Common myeloid progenitor, CD34-positive (primary cell): ENCODE measurements at regions not wholly inside any gene's neighbourhood (a gene's known extent, or its start where the extent isn't known, plus 50 kb on each side); places are given as distances from the start of the nearest gene placed in this dataset.
"Not testable (repeated sequence)": the region's sequence is repeated elsewhere in the genome, so short reads cannot be mapped to it uniquely, and the experiment has no call there.

Experiments
- CTCF ChIA-PET: fragments of 350-600 bp; sonication (Branson Sonifier 250); formaldehyde crosslinking; loops from one replicate; lab custom pipeline; 2021; ENCODE audit warnings: antibody characterized with exemption; lab: Charles Lee
- POLR2A ChIA-PET: fragments of 350-600 bp; sonication (Branson Sonifier 250); formaldehyde crosslinking; loops from one replicate; lab custom pipeline; 2021; ENCODE audit warnings: antibody characterized with exemption; lab: Charles Lee
- DNase-seq, 3 donors: peaks; one replicate each; pipeline versions ENCODE4 v3.0.0 to v3.0.0-alpha.2; 2013
- H3K27ac ChIP-seq, 2 experiments: 1 replicate in 1 of 2; 2 replicates in 1 of 2; pipeline ENCODE4 v1.7.0; 2013; ENCODE audit warnings: inconsistent platforms in 2 of 2, low read length in 2 of 2, mild to moderate bottlenecking in 2 of 2, low read depth in 1 of 2, moderate library complexity in 1 of 2; ENCODE audit not compliant: severe bottlenecking in 2 of 2, insufficient read depth in 1 of 2, poor library complexity in 1 of 2
- H3K27me3 ChIP-seq, 5 experiments: replicated peaks in 2 of 5; 1 replicate in 3 of 5; 2 replicates in 2 of 5; pipeline versions ENCODE4 v1.6.1 to v1.7.0; 2013; ENCODE audit warnings: low read length in 4 of 5, mild to moderate bottlenecking in 2 of 5, moderate library complexity in 2 of 5, inconsistent platforms in 1 of 5; ENCODE audit not compliant: insufficient read depth in 5 of 5, control insufficient read depth in 4 of 5
- H3K36me3 ChIP-seq, 4 experiments: 1 replicate in 2 of 4; 2 replicates in 2 of 4; pipeline versions ENCODE4 v1.6.1 to v1.7.0; 2013; ENCODE audit warnings: low read length in 3 of 4, control low read depth in 1 of 4, mild to moderate bottlenecking in 1 of 4; ENCODE audit not compliant: control insufficient read depth in 4 of 4, insufficient read depth in 4 of 4
- H3K4me1 ChIP-seq, 4 experiments: 1 replicate in 3 of 4; 2 replicates in 1 of 4; pipeline versions ENCODE4 v1.6.1 to v1.7.1; 2013; ENCODE audit warnings: low read length in 3 of 4, mild to moderate bottlenecking in 3 of 4, control low read depth in 1 of 4, inconsistent platforms in 1 of 4, moderate library complexity in 1 of 4; ENCODE audit not compliant: control insufficient read depth in 4 of 4, insufficient read depth in 4 of 4; ENCODE audit errors: control extremely low read depth in 1 of 4
- H3K4me3 ChIP-seq, 7 experiments: 1 replicate in 4 of 7; 2 replicates in 3 of 7; pipeline versions ENCODE4 v1.5.1 to v1.7.0; 2013; ENCODE audit warnings: mild to moderate bottlenecking in 7 of 7, low read length in 6 of 7, moderate library complexity in 6 of 7, inconsistent platforms in 2 of 7, low read depth in 2 of 7, control low read depth in 1 of 7; ENCODE audit not compliant: insufficient read depth in 4 of 7, control insufficient read depth in 1 of 7; ENCODE audit errors: extremely low read depth in 1 of 7
- H3K9me3 ChIP-seq, 5 experiments: 1 replicate in 4 of 5; 2 replicates in 1 of 5; pipeline versions ENCODE4 v1.6.1 to v1.7.1; 2013; ENCODE audit warnings: low read length in 4 of 5, mild to moderate bottlenecking in 2 of 5, inconsistent platforms in 1 of 5, low read depth in 1 of 5, moderate library complexity in 1 of 5; ENCODE audit not compliant: control insufficient read depth in 4 of 5, insufficient read depth in 2 of 5; ENCODE audit errors: control extremely low read depth in 1 of 5
- WGBS: methylation state at CpG from one replicate; pipeline ENCODE4 v1.1.5; 2013; ENCODE audit not compliant: insufficient coverage; 5-methylcytosine and 5-hydroxymethylcytosine counted together

DNA sequence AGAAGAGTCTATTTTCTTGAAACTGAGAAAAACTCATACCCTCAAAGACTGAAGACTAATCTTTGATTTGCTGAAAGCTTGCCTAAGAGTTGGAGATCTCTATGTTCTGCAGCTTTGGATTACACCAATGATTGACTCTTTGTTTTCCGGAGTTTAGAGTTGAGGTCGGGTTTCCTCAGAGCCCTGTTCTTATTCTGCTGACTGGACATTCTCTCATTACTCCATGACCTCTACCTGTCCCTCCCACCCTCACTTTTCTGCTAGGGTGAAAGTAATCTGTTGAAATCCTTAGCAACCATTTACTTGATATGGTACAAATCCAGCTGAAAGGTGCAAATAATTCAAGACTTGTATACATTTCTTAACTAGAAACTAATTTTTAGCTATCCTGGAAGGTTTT, 421.5 kb upstream of the FRG1 start:
- DNase-seq, result no peak
- H3K36me3 ChIP-seq, result no peaks in the 10 kb centered on the region
- H3K4me3 ChIP-seq, result no peak overlapping the region
- no peak overlapping the region for H3K27ac ChIP-seq
- peaks cover 0 to 2% (median 0%) of the 10 kb centered on the region in 5 experiments for H3K9me3 ChIP-seq
- no CpG with 5 or more reads among the region's 2 CpGs for WGBS
- ChIA-PET POLR2A (no interaction called here), CTCF (no interaction called here)
- H3K27me3 ChIP-seq, result peaks cover 0 to 3% (median 0%) of the 10 kb centered on the region in 5 experiments
- no peaks in the 10 kb centered on the region for H3K4me1 ChIP-seq

DNA sequence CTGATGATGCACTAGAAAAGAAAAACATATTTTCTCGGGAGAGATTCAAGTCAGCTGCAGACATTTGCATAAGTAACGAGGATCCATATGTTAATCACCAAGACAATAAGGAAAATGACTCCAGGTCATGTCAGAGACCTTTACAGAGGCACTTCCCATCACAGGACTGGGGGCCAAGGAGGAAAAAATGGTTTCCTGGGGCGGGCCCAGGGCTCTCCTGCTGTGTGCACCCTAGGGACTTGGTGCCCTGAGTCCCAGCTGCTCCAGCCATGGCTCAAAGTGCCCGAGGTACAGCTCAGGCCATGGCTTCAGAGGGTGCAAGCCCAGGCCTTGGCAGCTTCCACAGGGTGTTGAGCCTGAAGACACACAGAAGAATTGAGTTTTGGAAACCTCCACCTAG, 415.4 kb upstream of the FRG1 start:
- Histone ChIP-seq H3K4me3 (no peak overlapping the region), H3K4me1 (no peaks in the 10 kb centered on the region), H3K27me3 (peaks cover 0 to 3% (median 0%) of the 10 kb centered on the region in 5 experiments), H3K36me3 (no peaks in the 10 kb centered on the region), H3K27ac (no peak overlapping the region), H3K9me3 (peaks cover 0 to 27% (median 7%) of the 10 kb centered on the region in 5 experiments)
- ChIA-PET POLR2A (no interaction called here), CTCF (no interaction called here)
- WGBS, result 83% methylated on average over 4 of the region's 4 CpGs
- no peak for DNase-seq

DNA sequence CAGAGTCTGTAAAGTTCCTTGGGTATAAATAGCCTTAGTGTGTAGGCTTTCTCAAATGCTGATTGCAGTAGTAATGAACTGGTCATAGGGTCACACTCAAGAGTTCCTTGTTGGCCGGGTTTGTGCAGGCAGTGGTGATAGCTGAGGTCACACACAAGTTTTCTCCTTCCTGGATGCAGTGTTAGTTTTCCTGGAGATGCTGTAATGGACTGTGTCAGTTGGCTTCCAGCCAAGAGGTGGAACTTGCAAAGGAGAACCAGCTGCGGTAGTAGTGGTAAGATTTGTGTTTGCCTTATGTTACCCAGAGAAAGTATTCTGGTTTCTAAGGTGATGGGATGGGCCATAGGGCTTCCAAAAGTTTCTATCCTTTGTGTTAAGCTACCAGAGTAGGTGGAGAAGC, 409.8 kb upstream of the FRG1 start:
- POLR2A ChIA-PET, result no interaction called here
- CTCF ChIA-PET, result no interaction called here
- H3K27ac ChIP-seq, result no peak overlapping the region
- DNase-seq, result no peak
- H3K9me3 ChIP-seq, result peaks cover 3 to 37% (median 9%) of the 10 kb centered on the region in 5 experiments
- no peaks in the 10 kb centered on the region for H3K27me3 ChIP-seq
- no peaks in the 10 kb centered on the region for H3K36me3 ChIP-seq
- no peaks in the 10 kb centered on the region for H3K4me1 ChIP-seq
- H3K4me3 ChIP-seq, result no peak overlapping the region
- WGBS, result 88% methylated on average over 2 of the region's 2 CpGs

DNA sequence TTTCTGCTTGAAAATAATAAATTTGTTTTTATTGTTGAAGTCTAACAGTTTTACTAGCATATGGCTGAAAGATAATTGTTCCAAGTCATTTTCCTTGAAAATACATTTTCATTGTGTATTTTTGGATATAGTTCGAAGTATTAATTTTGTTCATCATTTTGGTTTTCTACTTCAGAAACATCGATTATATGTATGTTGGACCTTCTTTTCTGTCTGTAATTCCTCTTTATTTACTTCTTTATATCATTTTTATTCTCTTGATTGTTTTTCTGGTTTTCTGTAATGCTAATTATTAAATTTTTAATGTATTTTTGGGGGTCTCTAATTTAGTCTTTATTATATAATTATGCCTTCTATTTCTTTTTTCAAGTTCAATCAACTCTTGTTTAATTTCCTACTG, 407.1 kb upstream of the FRG1 start:
- CTCF ChIA-PET, result interaction anchor here (0.6 kb wide), 1 partner anchor 201 kb away, joined by 3 read pairs; no protein-coding TSS in a partner anchor
- H3K4me3 ChIP-seq, result no peak overlapping the region
- no peaks in the 10 kb centered on the region for H3K4me1 ChIP-seq
- H3K36me3 ChIP-seq, result no peaks in the 10 kb centered on the region
- no peak overlapping the region for H3K27ac ChIP-seq
- peaks cover 3 to 35% (median 10%) of the 10 kb centered on the region in 5 experiments for H3K9me3 ChIP-seq
- no peaks in the 10 kb centered on the region for H3K27me3 ChIP-seq
- no CpG with 5 or more reads among the region's 2 CpGs for WGBS
- POLR2A ChIA-PET, result no interaction called here
- peak; percentile 13 to 56 (median 35) for DNase-seq

DNA sequence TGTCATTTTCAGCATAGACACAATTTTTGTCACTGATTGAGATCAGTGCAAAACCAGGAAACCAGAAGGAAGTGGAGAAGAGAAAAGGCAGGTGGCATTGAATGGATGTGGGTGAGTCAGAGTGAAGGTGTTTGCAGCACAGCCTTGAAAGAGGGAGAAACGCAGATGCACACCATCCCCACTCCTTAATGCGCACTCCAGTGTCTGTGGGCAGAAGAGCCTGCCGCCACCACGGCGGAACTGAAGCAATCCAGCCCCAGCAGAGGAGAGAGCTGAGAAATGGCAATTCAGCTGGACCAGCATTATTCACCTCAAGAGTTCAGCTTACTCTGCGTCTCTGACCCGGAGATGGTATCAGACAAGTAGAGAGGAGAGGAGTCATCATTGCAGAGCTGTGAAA, 393.1 kb upstream of the FRG1 start:
- no peaks in the 10 kb centered on the region for H3K36me3 ChIP-seq
- no peak overlapping the region for H3K27ac ChIP-seq
- H3K27me3 ChIP-seq, result no peaks in the 10 kb centered on the region
- ChIA-PET POLR2A (no interaction called here), CTCF (no interaction called here)
- peak in 2 of 3 donors; percentile 11 to 24 for DNase-seq
- no peaks in the 10 kb centered on the region for H3K9me3 ChIP-seq
- 100% methylated on average over 2 of the region's 7 CpGs for WGBS
- H3K4me1 ChIP-seq, result peaks cover 0 to 2% (median 0%) of the 10 kb centered on the region in 4 experiments
- H3K4me3 ChIP-seq, result no peak overlapping the region

DNA sequence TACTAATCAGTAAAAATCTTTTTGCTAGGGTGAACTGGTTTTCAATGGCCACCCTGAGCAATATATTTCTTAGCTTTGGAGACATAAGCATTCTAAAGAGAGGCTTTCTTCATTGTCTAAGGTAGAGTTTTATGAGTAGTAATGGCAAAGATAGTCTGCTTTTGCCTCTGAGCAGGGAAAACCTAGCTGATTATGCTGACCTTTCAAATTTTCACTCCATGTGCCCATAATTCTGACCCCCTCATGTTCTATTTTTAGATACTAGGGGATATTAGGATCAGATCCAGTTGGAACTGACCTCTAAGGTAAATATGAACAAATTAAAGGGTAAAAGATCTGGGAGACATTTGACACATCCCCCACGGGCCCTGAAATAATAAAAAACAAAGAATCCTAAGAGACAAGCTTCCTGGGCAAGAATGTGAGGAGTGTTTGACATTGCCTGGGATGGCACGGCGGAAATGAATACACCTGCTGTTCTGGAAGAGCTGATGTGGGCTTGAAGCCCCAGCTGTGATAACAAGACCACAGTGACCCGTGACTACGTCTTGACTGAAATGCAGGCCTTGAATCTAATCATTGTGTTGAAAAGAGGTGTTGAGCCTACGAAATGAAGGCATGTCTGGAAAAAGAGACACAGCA, 392.1 kb upstream of the FRG1 start:
- Histone ChIP-seq H3K4me3 (no peak overlapping the region), H3K27me3 (no peaks in the 10 kb centered on the region), H3K4me1 (peaks cover 0 to 2% (median 0%) of the 10 kb centered on the region in 4 experiments), H3K27ac (no peak overlapping the region), H3K9me3 (no peaks in the 10 kb centered on the region), H3K36me3 (no peaks in the 10 kb centered on the region)
- ChIA-PET POLR2A (no interaction called here), CTCF (no interaction called here)
- DNase-seq, result no peak
- 97% methylated on average over 4 of the region's 6 CpGs for WGBS

DNA sequence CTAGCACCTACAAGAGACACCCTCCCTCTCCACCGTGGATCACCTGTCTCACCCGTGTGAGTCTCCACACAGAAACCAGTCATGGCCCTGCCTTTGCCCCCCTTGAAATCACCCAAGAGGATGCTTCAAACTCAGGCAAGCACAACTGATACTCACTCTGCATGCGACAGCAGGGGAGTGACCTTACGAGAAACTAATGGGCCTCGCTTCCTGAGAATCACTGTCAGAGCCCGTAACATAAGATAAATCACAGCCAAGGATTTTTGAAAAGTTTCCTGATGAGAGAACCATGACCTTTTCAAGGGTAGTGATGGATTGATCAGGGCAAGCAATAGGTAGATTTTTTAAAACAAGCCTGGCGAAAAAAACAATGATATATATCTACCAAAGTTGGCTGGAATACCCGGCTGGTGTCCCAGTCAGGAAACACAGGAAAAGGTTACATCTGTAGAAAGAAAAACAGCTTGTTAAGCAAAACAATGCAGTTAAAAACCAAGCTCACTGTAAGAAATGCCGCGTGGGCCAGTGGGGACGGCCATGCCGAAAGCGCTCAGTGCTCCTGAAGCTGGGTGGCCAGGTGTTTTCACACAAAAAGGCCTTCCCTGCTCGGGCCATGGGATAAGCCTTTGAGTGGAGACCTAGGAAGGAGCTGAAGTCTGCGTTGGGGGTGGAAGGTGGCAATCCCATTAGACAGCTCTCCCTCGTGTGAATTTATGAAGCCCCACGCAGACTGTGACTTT, 388.6 kb upstream of the FRG1 start:
- H3K36me3 ChIP-seq, DNase-seq, H3K27ac ChIP-seq, H3K27me3 ChIP-seq, H3K4me1 ChIP-seq, CTCF ChIA-PET, H3K9me3 ChIP-seq, H3K4me3 ChIP-seq, POLR2A ChIA-PET: not testable (repeated sequence)
- 95% methylated on average over 10 of the region's 17 CpGs for WGBS
